Stimulated activated naive CD8-positive, alpha-beta T cell treated with anti-CD3 and anti-CD28 coated beads, Interleukin-15, Interleukin-2, amounts not matched to agents 100 ng/mL and 50 ng/mL, for 24 hours (primary cell): ENCODE measurements at regions not wholly inside any gene's neighbourhood (a gene's known extent, or its start where the extent isn't known, plus 50 kb on each side); places are given as distances from the start of the nearest gene placed in this dataset.
"Not testable (repeated sequence)": the region's sequence is repeated elsewhere in the genome, so short reads cannot be mapped to it uniquely, and the experiment has no call there.

Experiments used
- H3K27ac Mint-ChIP-seq: one replicate; pipeline ENCODE4 v1.8.0; 2021; ENCODE audit warnings: mild to moderate bottlenecking, mixed read lengths
- H3K27me3 Mint-ChIP-seq: one replicate; pipeline ENCODE4 v1.8.0; 2021; ENCODE audit warnings: mixed read lengths
- H3K36me3 Mint-ChIP-seq: one replicate; pipeline ENCODE4 v1.8.0; 2021; ENCODE audit warnings: low read depth, mixed read lengths
- H3K4me1 Mint-ChIP-seq: one replicate; pipeline ENCODE4 v1.8.0; 2021; ENCODE audit warnings: low read depth, mixed read lengths
- H3K4me3 Mint-ChIP-seq: one replicate; pipeline ENCODE4 v1.8.0; 2021; ENCODE audit warnings: mild to moderate bottlenecking, mixed read lengths
- H3K9me3 Mint-ChIP-seq: one replicate; pipeline ENCODE4 v1.8.0; 2021; ENCODE audit warnings: mixed read lengths

GRCh38 chr5:3323966-3324365 lies 271.7 kb upstream of the IRX1 start:
- not testable (repeated sequence) for H3K36me3 Mint-ChIP-seq, H3K4me1 Mint-ChIP-seq, H3K27ac Mint-ChIP-seq, H3K4me3 Mint-ChIP-seq, H3K27me3 Mint-ChIP-seq
- peaks cover 10% of the 10 kb centered on the region for H3K9me3 Mint-ChIP-seq

- H3K27ac Mint-ChIP-seq: no peak overlapping the region
- no peaks in the 10 kb centered on the region for H3K4me1 Mint-ChIP-seq
- no peaks in the 10 kb centered on the region for H3K36me3 Mint-ChIP-seq
- no peaks in the 10 kb centered on the region for H3K27me3 Mint-ChIP-seq
- H3K9me3 Mint-ChIP-seq: peaks cover 10% of the 10 kb centered on the region
- no peak overlapping the region for H3K4me3 Mint-ChIP-seq
Observed at GRCh38 chr5:3323144-3323543, 272.5 kb upstream of the IRX1 start.

DNA sequence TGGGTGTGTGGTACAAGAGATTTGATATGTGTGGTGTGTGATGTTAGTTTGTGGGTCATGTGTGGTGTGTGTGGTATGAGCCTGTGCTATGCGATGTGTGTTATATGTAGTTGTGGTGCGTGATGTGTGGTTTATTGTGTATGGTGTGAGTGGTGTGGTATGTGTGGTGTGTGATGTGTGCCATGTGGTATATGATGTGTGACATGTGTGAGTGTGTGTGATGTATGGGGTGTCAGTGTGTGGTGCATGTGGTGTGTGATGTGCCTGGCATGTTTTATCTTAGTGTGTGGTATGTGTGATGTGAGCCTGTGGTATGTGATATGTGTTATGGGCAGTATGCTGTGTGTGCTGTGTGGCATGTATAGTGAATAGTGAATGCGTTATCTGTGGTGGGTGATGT lies 273.0 kb upstream of the IRX1 start:
- Mint-ChIP-seq H3K4me3 (no peak overlapping the region), H3K9me3 (peaks cover 10% of the 10 kb centered on the region), H3K27ac (no peak overlapping the region), H3K36me3 (no peaks in the 10 kb centered on the region), H3K27me3 (no peaks in the 10 kb centered on the region), H3K4me1 (no peaks in the 10 kb centered on the region)

DNA sequence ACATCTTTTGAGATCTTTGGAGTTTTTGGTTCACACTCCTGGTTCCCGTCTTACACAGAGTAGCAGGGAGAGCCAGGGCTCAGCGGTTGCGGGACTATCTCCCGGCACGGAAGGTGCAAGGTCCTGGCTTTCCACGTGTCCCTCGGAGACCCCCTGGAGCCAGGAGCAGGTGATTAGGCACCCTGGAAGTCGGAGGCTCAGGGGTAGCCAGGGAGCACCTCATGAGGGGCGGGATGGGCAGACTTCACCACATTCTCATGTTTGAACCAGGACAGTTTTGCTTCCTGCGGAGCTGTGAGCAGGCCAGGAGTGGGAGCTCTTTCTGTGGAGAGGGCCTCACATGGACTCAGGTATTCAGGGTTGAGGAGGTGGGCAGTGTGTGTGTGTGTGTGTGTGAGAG lies 273.7 kb upstream of the IRX1 start:
- H3K4me3 Mint-ChIP-seq: no peak overlapping the region
- no peaks in the 10 kb centered on the region for H3K36me3 Mint-ChIP-seq
- peaks cover 10% of the 10 kb centered on the region for H3K9me3 Mint-ChIP-seq
- H3K27ac Mint-ChIP-seq: no peak overlapping the region
- H3K4me1 Mint-ChIP-seq: no peaks in the 10 kb centered on the region
- H3K27me3 Mint-ChIP-seq: no peaks in the 10 kb centered on the region

- Mint-ChIP-seq H3K27ac (no peak overlapping the region), H3K36me3 (no peaks in the 10 kb centered on the region), H3K4me1 (no peaks in the 10 kb centered on the region), H3K4me3 (no peak overlapping the region), H3K27me3 (no peaks in the 10 kb centered on the region), H3K9me3 (peaks cover 8% of the 10 kb centered on the region)
Observed at GRCh38 chr5:3321119-3321760, 274.4 kb upstream of the IRX1 start.

- H3K27me3 Mint-ChIP-seq: no peaks in the 10 kb centered on the region
- no peak overlapping the region for H3K27ac Mint-ChIP-seq
- H3K9me3 Mint-ChIP-seq: peaks cover 5% of the 10 kb centered on the region
- H3K4me3 Mint-ChIP-seq: no peak overlapping the region
- no peaks in the 10 kb centered on the region for H3K36me3 Mint-ChIP-seq
- H3K4me1 Mint-ChIP-seq: no peaks in the 10 kb centered on the region
Observed at GRCh38 chr5:3320317-3320875, 275.2 kb upstream of the IRX1 start.

- no peaks in the 10 kb centered on the region for H3K4me1 Mint-ChIP-seq
- H3K27ac Mint-ChIP-seq: no peak overlapping the region
- no peak overlapping the region for H3K4me3 Mint-ChIP-seq
- H3K27me3 Mint-ChIP-seq: no peaks in the 10 kb centered on the region
- H3K36me3 Mint-ChIP-seq: no peaks in the 10 kb centered on the region
- peaks cover 4% of the 10 kb centered on the region for H3K9me3 Mint-ChIP-seq
Observed at GRCh38 chr5:3317051-3317795, 278.4 kb upstream of the IRX1 start.

DNA sequence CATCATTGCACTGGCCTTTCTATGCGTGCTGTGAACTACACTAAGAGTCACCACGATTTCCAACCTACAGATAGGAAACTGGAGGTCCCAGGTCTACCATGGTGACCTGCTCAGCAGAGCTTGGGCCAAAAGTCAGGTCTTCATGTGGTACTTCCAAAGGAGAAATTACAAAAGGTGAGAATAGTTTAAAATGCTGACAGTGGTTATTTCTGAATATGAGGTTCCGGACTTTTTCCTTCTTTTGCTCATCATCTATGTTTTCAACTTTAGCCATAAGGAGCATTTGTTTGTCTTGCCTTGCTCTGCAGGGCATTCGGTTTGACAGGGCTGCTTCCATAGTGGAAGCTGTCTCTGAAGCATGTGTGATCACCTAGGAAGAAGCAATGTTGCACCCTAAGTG lies 282.1 kb upstream of the IRX1 start:
- Mint-ChIP-seq H3K27me3 (no peaks in the 10 kb centered on the region), H3K27ac (no peak overlapping the region), H3K4me1 (no peaks in the 10 kb centered on the region), H3K36me3 (no peaks in the 10 kb centered on the region), H3K4me3 (no peak overlapping the region), H3K9me3 (peaks cover 8% of the 10 kb centered on the region)

DNA sequence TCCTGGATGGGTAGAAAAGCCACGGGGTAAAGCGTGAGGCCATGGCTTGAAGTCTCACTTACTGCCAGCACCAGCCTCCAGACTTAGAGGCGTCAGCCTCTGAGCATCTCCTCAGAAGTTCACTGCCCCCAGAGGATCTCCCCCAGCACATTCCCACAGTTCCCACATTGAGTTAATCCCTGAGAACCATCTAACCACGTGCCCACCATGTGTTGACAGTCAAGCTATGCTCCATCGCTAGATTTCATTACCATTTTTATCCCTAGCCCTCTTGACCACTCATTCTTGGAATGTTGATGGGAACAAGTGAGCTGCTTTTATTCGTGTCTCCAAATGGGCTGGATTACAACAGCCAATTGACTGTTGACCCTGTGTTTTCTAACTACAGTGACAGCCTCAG lies 283.3 kb upstream of the IRX1 start:
- H3K27ac Mint-ChIP-seq: no peak overlapping the region
- no peaks in the 10 kb centered on the region for H3K4me1 Mint-ChIP-seq
- no peaks in the 10 kb centered on the region for H3K36me3 Mint-ChIP-seq
- peaks cover 12% of the 10 kb centered on the region for H3K9me3 Mint-ChIP-seq
- H3K4me3 Mint-ChIP-seq: no peak overlapping the region
- no peaks in the 10 kb centered on the region for H3K27me3 Mint-ChIP-seq

GRCh38 chr5:3311433-3311832 lies 284.2 kb upstream of the IRX1 start:
- no peaks in the 10 kb centered on the region for H3K4me1 Mint-ChIP-seq
- no peak overlapping the region for H3K4me3 Mint-ChIP-seq
- no peaks in the 10 kb centered on the region for H3K36me3 Mint-ChIP-seq
- H3K27ac Mint-ChIP-seq: no peak overlapping the region
- H3K9me3 Mint-ChIP-seq: peaks cover 12% of the 10 kb centered on the region
- H3K27me3 Mint-ChIP-seq: no peaks in the 10 kb centered on the region

DNA sequence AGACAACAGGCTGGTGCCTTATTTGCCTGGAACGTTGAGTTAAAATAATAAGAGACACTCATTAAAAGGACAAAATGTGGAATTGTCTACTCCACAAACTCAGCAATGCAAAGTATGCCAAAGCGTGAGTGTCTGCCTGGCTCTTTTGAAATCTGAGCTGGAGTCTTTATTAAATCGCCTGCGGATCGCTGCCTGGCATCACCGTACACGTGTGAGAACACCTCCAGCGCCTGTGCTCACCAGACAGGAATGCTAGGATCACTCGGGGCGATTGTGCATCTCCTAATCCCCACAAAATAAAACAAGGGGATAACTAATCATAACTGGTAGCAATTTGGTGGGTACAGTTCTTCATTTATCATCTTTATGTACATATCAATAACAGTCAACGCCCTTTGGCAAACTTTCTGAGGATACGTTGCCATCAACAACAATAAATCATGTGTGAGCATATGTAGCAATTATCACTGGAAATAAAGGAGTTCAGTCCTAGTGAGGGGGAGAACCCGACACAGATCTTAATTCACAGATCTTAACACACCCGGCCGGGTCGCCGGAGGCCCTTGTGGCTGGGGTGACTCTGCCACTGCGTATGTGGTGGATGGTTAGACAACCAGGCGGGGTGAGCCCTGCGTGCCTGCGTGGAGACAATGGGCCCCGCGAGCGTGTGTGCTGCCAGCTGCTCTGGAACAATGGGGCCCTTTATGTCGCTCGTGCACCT lies 284.9 kb upstream of the IRX1 start:
- H3K27ac Mint-ChIP-seq: no peak overlapping the region
- H3K4me3 Mint-ChIP-seq: no peak overlapping the region
- no peaks in the 10 kb centered on the region for H3K27me3 Mint-ChIP-seq

DNA sequence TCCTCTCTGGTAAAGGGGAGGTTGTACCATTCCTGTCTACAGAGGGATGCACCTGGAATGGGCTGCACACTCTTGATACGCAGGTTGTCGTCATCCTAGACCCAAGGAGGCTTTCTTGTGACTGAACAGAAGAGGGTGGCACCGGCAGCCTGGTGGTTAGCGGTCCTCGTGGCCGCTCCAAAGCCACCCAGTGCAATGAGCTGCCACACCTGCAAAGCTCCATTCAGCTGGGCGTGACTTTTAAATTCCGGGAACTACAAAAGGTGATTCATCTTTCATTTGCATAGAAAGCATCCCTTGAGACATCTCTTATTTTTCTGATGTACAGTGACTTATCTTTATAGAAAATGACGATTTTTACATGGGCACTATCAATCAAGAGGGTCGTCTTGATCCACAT lies 286.1 kb upstream of the IRX1 start:
- no peak overlapping the region for H3K4me3 Mint-ChIP-seq
- no peaks in the 10 kb centered on the region for H3K36me3 Mint-ChIP-seq
- H3K4me1 Mint-ChIP-seq: no peaks in the 10 kb centered on the region
- no peak overlapping the region for H3K27ac Mint-ChIP-seq
- H3K9me3 Mint-ChIP-seq: peaks cover 16% of the 10 kb centered on the region
- H3K27me3 Mint-ChIP-seq: no peaks in the 10 kb centered on the region

More for the DNA sequence above, 284.9 kb upstream of the IRX1 start:
- H3K36me3 Mint-ChIP-seq: no peaks in the 10 kb centered on the region
- peaks cover 12% of the 10 kb centered on the region for H3K9me3 Mint-ChIP-seq
- no peaks in the 10 kb centered on the region for H3K4me1 Mint-ChIP-seq

GRCh38 chr5:3307982-3308621 lies 287.5 kb upstream of the IRX1 start:
- H3K36me3 Mint-ChIP-seq: no peaks in the 10 kb centered on the region
- H3K4me3 Mint-ChIP-seq: no peak overlapping the region
- H3K9me3 Mint-ChIP-seq: peaks cover 12% of the 10 kb centered on the region
- no peaks in the 10 kb centered on the region for H3K4me1 Mint-ChIP-seq
- H3K27me3 Mint-ChIP-seq: no peaks in the 10 kb centered on the region
- no peak overlapping the region for H3K27ac Mint-ChIP-seq

DNA sequence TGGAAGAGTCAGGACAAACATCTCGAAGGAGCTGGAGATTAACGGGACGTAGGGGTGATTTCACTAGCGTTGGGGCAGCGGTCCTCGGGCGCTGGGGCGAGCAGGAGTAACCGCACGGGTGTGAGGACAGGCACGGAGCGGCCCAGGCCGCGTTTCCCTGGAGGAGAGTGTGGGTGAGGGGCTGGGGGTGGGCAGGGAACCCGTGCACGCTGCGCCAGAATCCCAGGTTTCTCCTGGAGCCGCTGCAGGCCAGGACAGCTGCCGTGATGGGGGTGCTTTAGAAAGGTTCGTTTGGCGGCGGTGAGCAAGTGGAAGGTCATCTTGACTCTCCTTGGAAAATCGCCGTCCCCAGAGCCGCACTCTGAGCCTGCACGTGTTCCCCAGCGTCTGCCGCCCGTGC lies 290.2 kb upstream of the IRX1 start:
- H3K27ac Mint-ChIP-seq: no peak overlapping the region

GRCh38 chr5:3304346-3304745 lies 291.3 kb upstream of the IRX1 start:
- peaks cover 8% of the 10 kb centered on the region for H3K9me3 Mint-ChIP-seq
- no peaks in the 10 kb centered on the region for H3K4me1 Mint-ChIP-seq
- no peak overlapping the region for H3K4me3 Mint-ChIP-seq
- H3K27ac Mint-ChIP-seq: no peak overlapping the region
- no peaks in the 10 kb centered on the region for H3K36me3 Mint-ChIP-seq
- H3K27me3 Mint-ChIP-seq: peaks cover 3% of the 10 kb centered on the region

More for the DNA sequence above, 290.2 kb upstream of the IRX1 start:
- H3K9me3 Mint-ChIP-seq: peaks cover 8% of the 10 kb centered on the region
- H3K27me3 Mint-ChIP-seq: peaks cover 3% of the 10 kb centered on the region
- H3K36me3 Mint-ChIP-seq: no peaks in the 10 kb centered on the region
- no peaks in the 10 kb centered on the region for H3K4me1 Mint-ChIP-seq
- no peak overlapping the region for H3K4me3 Mint-ChIP-seq
